HEK293T (cell line): ENCODE measurements at regions not wholly inside any gene's neighbourhood (a gene's known extent, or its start where the extent isn't known, plus 50 kb on each side); places are given as distances from the start of the nearest gene placed in this dataset.

Experiments
- CTCF ChIA-PET: fragments of 350-600 bp; formaldehyde crosslinking; extraction: SDS; loops from one replicate; lab custom pipeline; 2021; ENCODE audit warnings: antibody characterized with exemption, inconsistent platforms; lab: Yijun Ruan, JAX
- POLR2A ChIA-PET: fragments of 350-600 bp; formaldehyde crosslinking; extraction: SDS; loops from one replicate; lab custom pipeline; 2020; ENCODE audit warnings: antibody characterized with exemption, inconsistent platforms; lab: Yijun Ruan, JAX
- DNase-seq: peaks from one replicate; pipeline ENCODE4 v3.0.0; 2012; ENCODE audit warnings: mixed read lengths; ENCODE audit errors: extremely low spot score
- ARNT ChIP-seq: fragments of 450-650 bp; IDR thresholded peaks from 2 replicates; pipeline ENCODE4 v1.6.1; 2017; ENCODE audit warnings: mild to moderate bottlenecking
- BHLHE40 ChIP-seq: fragments of 450-650 bp; IDR thresholded peaks from 2 replicates; pipeline ENCODE4 v1.6.1; 2016; ENCODE audit warnings: mild to moderate bottlenecking, moderate library complexity, borderline replicate concordance
- CTBP1 ChIP-seq: fragments of 450-650 bp; IDR thresholded peaks from 2 replicates; pipeline ENCODE4 v1.6.1; 2016; ENCODE audit warnings: borderline replicate concordance
- ELF4 ChIP-seq: fragments of 450-650 bp; IDR thresholded peaks from 2 replicates; pipeline ENCODE4 v1.6.1; 2017; ENCODE audit warnings: antibody characterized with exemption
- FOXA1 ChIP-seq: fragments of 450-650 bp; IDR thresholded peaks from 2 replicates; pipeline ENCODE4 v1.6.1; 2016; ENCODE audit warnings: mild to moderate bottlenecking
- FOXK2 ChIP-seq: fragments of 450-650 bp; IDR thresholded peaks from 2 replicates; pipeline ENCODE4 v1.6.1; 2016; ENCODE audit warnings: mild to moderate bottlenecking
- FOXM1 ChIP-seq: fragments of 450-650 bp; IDR thresholded peaks from 2 replicates; pipeline ENCODE4 v1.6.1; 2017; ENCODE audit warnings: mild to moderate bottlenecking, borderline replicate concordance
- HDGF ChIP-seq: fragments of 450-650 bp; IDR thresholded peaks from 2 replicates; pipeline ENCODE4 v1.6.1; 2017; ENCODE audit warnings: antibody characterized with exemption, borderline replicate concordance
- L3MBTL2 ChIP-seq: fragments of 450-650 bp; conservative IDR thresholded peaks from 2 replicates; pipeline ENCODE4 v1.6.1; 2016; ENCODE audit warnings: mild to moderate bottlenecking
- LEF1 ChIP-seq: fragments of 450-650 bp; IDR thresholded peaks from 2 replicates; pipeline ENCODE4 v1.6.1; 2017; ENCODE audit warnings: mild to moderate bottlenecking, borderline replicate concordance
- NFRKB ChIP-seq: fragments of 450-650 bp; IDR thresholded peaks from 2 replicates; pipeline ENCODE4 v1.6.1; 2016; ENCODE audit warnings: mild to moderate bottlenecking, moderate library complexity
- PKNOX1 ChIP-seq: fragments of 450-650 bp; IDR thresholded peaks from 2 replicates; pipeline ENCODE4 v1.6.1; 2016
- SP1 ChIP-seq: fragments of 450-650 bp; IDR thresholded peaks from 2 replicates; pipeline ENCODE4 v1.6.1; 2017
- SUZ12 ChIP-seq: fragments of 450-650 bp; IDR thresholded peaks from 2 replicates; pipeline ENCODE4 v1.6.1; 2016; ENCODE audit warnings: mild to moderate bottlenecking
- TARDBP ChIP-seq: fragments of 450-650 bp; IDR thresholded peaks from 2 replicates; pipeline ENCODE4 v1.6.1; 2016
- ZNF384 ChIP-seq: fragments of 450-650 bp; IDR thresholded peaks from 2 replicates; pipeline ENCODE4 v1.6.1; 2016

GRCh38 chrX:122583551-122583950 is 600.5 kb upstream of the GRIA3 start:
- ChIA-PET POLR2A (no interaction called here), CTCF (no interaction called here)
- no peak for TF ChIP-seq L3MBTL2
- TF ChIP-seq ZNF384, result no peak
- DNase-seq, result no peak

GRCh38 chrX:122584981-122585380 is 599.1 kb upstream of the GRIA3 start:
- ChIA-PET CTCF (no interaction called here), POLR2A (no interaction called here)
- TF ChIP-seq ARNT (no peak), FOXA1 (no peak), ELF4 (no peak), NFRKB (no peak), PKNOX1 (no peak)
- DNase-seq, result no peak

- ChIA-PET POLR2A (no interaction called here), CTCF (no interaction called here)
- TF ChIP-seq LEF1 (no peak), FOXM1 (no peak), SUZ12 (no peak), FOXA1 (no peak), HDGF (no peak), SP1 (no peak), L3MBTL2 (no peak), ZNF384 (no peak), PKNOX1 (no peak), ELF4 (no peak), ARNT (no peak), TARDBP (no peak), NFRKB (no peak), FOXK2 (no peak)
- no peak for DNase-seq
These were observed 597.2 kb upstream of the GRIA3 start for GRCh38 chrX:122586831-122587230.

- TF ChIP-seq FOXM1, result no peak
- no peak for TF ChIP-seq ARNT
- TF ChIP-seq CTBP1, result no peak
- no peak for TF ChIP-seq FOXA1
- TF ChIP-seq L3MBTL2, result no peak
- no peak for TF ChIP-seq ZNF384
- POLR2A ChIA-PET, result no interaction called here
- CTCF ChIA-PET, result no interaction called here
- no peak for DNase-seq
These were observed 592.5 kb upstream of the GRIA3 start for GRCh38 chrX:122591546-122591945.

- CTCF ChIA-PET, result no interaction called here
- TF ChIP-seq LEF1 (no peak), NFRKB (no peak), TARDBP (no peak), L3MBTL2 (no peak), FOXA1 (no peak)
- POLR2A ChIA-PET, result no interaction called here
- no peak for DNase-seq
These were observed 587.1 kb upstream of the GRIA3 start for GRCh38 chrX:122596998-122597397.

- TF ChIP-seq PKNOX1 (no peak), CTBP1 (no peak), FOXA1 (no peak), LEF1 (no peak), ELF4 (no peak), SUZ12 (no peak), SP1 (no peak)
- DNase-seq, result no peak
- CTCF ChIA-PET, result interaction anchor here (0.7 kb wide), 1 partner anchor 1747 kb away, joined by 3 read pairs; no protein-coding TSS in a partner anchor
- POLR2A ChIA-PET, result no interaction called here
These were observed 561.3 kb upstream of the GRIA3 start for GRCh38 chrX:122622795-122623194.

- no peak for DNase-seq
- TF ChIP-seq FOXA1 (no peak), ELF4 (no peak), TARDBP (no peak), CTBP1 (no peak), SP1 (no peak), ARNT (no peak), BHLHE40 (no peak), PKNOX1 (no peak), FOXM1 (no peak), NFRKB (no peak), ZNF384 (no peak), HDGF (no peak), L3MBTL2 (no peak), FOXK2 (no peak), LEF1 (no peak), SUZ12 (no peak)
- POLR2A ChIA-PET, result no interaction called here
- CTCF ChIA-PET, result no interaction called here
These were observed 558.8 kb upstream of the GRIA3 start for GRCh38 chrX:122625239-122625638.
